PC-3 (cell line): ENCODE measurements at regions not wholly inside any gene's neighbourhood (a gene's known extent, or its start where the extent isn't known, plus 50 kb on each side); places are given as distances from the start of the nearest gene placed in this dataset.

Experiments
- ATAC-seq: fragments of 200-7000 bp; cut with Tn5 transposase; 2 replicates; pipeline ENCODE4 v1.9.1; 2020; ENCODE audit warnings: mild to moderate bottlenecking, moderate library complexity
- BruUV-seq: library from RNA; stranded (reverse); fragments of 400-500 nt; replicated peaks from 2 replicates; lab custom pipeline; 2021; lab: Mats Ljungman, UMichigan
- CTCF ChIA-PET: fragments of 300-600 bp; sonication (Branson Sonifier 250); formaldehyde crosslinking; loops from one replicate; lab custom pipeline; 2022; ENCODE audit warnings: antibody characterized with exemption; lab: Charles Lee
- POLR2A ChIA-PET: fragments of 300-600 bp; sonication (Branson Sonifier 250); formaldehyde crosslinking; loops from one replicate; lab custom pipeline; 2022; ENCODE audit warnings: antibody characterized with exemption; ENCODE audit not compliant: unreplicated experiment; lab: Charles Lee
- DNase-seq: peaks from one replicate; pipeline ENCODE4 v3.0.0-alpha.2; 2015
- H2AFZ ChIP-seq: fragments of 300-600 bp; sonication (generic); 2 replicates; pipeline ENCODE4 v1.6.0; 2016; ENCODE audit warnings: antibody characterized with exemption, low read length
- H3F3A ChIP-seq: fragments of 300-600 bp; sonication (generic); one replicate; pipeline ENCODE4 v1.6.0; 2017; ENCODE audit warnings: antibody characterized with exemption, low read length, control low read depth, mild to moderate bottlenecking; ENCODE audit not compliant: unreplicated experiment
- H3K27ac ChIP-seq: fragments of 300-600 bp; sonication (generic); 2 replicates; pipeline ENCODE4 v1.5.1; 2016; ENCODE audit warnings: mild to moderate bottlenecking, low read length
- H3K27me3 ChIP-seq: fragments of 300-600 bp; sonication (generic); 2 replicates; pipeline ENCODE4 v1.6.1; 2016; ENCODE audit warnings: low read length, mixed read lengths
- H3K36me3 ChIP-seq: fragments of 300-600 bp; sonication (generic); 2 replicates; pipeline ENCODE4 v1.6.1; 2016; ENCODE audit warnings: low read depth, mixed run types, low read length, mixed read lengths
- H3K4me1 ChIP-seq: fragments of 300-600 bp; sonication (generic); 2 replicates; pipeline ENCODE4 v1.5.1; 2016; ENCODE audit warnings: low read length; ENCODE audit not compliant: insufficient read depth
- H3K4me2 ChIP-seq: fragments of 300-600 bp; sonication (generic); 2 replicates; pipeline ENCODE4 v1.6.0; 2016; ENCODE audit warnings: low read length
- H3K4me3 ChIP-seq: fragments of 300-600 bp; sonication (generic); 2 replicates; pipeline ENCODE4 v1.5.1; 2016; ENCODE audit warnings: mild to moderate bottlenecking, low read length, mixed read lengths
- H3K79me2 ChIP-seq: fragments of 300-600 bp; sonication (generic); 2 replicates; pipeline ENCODE4 v1.6.1; 2017; ENCODE audit warnings: low read length, mixed read lengths
- H3K9ac ChIP-seq: fragments of 300-600 bp; sonication (generic); 2 replicates; pipeline ENCODE4 v1.6.0; 2016; ENCODE audit warnings: mild to moderate bottlenecking, low read length
- H3K9me2 ChIP-seq: fragments of 300-600 bp; sonication (generic); replicated peaks from 2 replicates; pipeline ENCODE4 v1.6.1; 2016; ENCODE audit warnings: mixed run types, low read length, mixed read lengths
- H3K9me3 ChIP-seq: fragments of 300-600 bp; sonication (generic); 2 replicates; pipeline ENCODE4 v1.6.1; 2016; ENCODE audit warnings: low read length, mixed read lengths
- H4K20me1 ChIP-seq: fragments of 300-600 bp; sonication (generic); 2 replicates; pipeline ENCODE4 v1.6.1; 2016; ENCODE audit warnings: low read length, mixed read lengths
- CTCF ChIP-seq: fragments of 300-600 bp; sonication (generic); conservative IDR thresholded peaks from 2 replicates; pipeline ENCODE4 v1.5.1; 2017; ENCODE audit warnings: antibody characterized with exemption, low read depth, mild to moderate bottlenecking, low read length
- EZH2 ChIP-seq: fragments of 300-600 bp; sonication (generic); IDR thresholded peaks from one replicate; pipeline ENCODE4 v1.6.1; 2017; ENCODE audit warnings: antibody characterized with exemption, mild to moderate bottlenecking, low read length; ENCODE audit not compliant: unreplicated experiment
- EZH2phosphoT487 ChIP-seq: fragments of 300-600 bp; sonication (generic); IDR thresholded peaks from 2 replicates; pipeline ENCODE4 v1.6.1; 2018; ENCODE audit warnings: mild to moderate bottlenecking, antibody characterized with exemption, low read length, borderline replicate concordance
- intact Hi-C: fragments of 100-400 bp; cut with micrococcal nuclease; formaldehyde crosslinking; loops from 2 replicates; pipeline ENCODE4 v1.9.0; 2023

- no peaks in the 10 kb centered on the region for H3K4me1 ChIP-seq
- ChIA-PET CTCF (no interaction called here), POLR2A (no interaction called here)
- H3K27ac ChIP-seq = no peak overlapping the region
- intact Hi-C loops = no loop called here
- no peak overlapping the region for H3K4me2 ChIP-seq
- H2AFZ ChIP-seq = no peak overlapping the region
- DNase-seq (no peak), ATAC-seq (no peak)
- no peaks in the 10 kb centered on the region for H3K9me2 ChIP-seq
- BruUV-seq = no TSS peak
- no peak overlapping the region for H3K4me3 ChIP-seq
- H3K9me3 ChIP-seq = no peaks in the 10 kb centered on the region
- H3K36me3 ChIP-seq = no peaks in the 10 kb centered on the region
- TF ChIP-seq EZH2phosphoT487 (no peak), CTCF (no peak), EZH2 (no peak)
- no peaks in the 10 kb centered on the region for H3F3A ChIP-seq
- H3K79me2 ChIP-seq = no peaks in the 10 kb centered on the region
- H4K20me1 ChIP-seq = no peaks in the 10 kb centered on the region
- no peak overlapping the region for H3K9ac ChIP-seq
- no peaks in the 10 kb centered on the region for H3K27me3 ChIP-seq
Observed at GRCh38 chr7:46999866-47000265, 582.0 kb downstream of the TNS3 start.

GRCh38 chr7:46996972-46997371, 584.9 kb downstream of the TNS3 start:
- Histone ChIP-seq H4K20me1 (no peaks in the 10 kb centered on the region), H3K4me3 (no peak overlapping the region), H3K27me3 (no peaks in the 10 kb centered on the region), H3K4me2 (no peak overlapping the region), H3K4me1 (no peaks in the 10 kb centered on the region), H3K36me3 (no peaks in the 10 kb centered on the region), H3F3A (no peaks in the 10 kb centered on the region), H3K27ac (no peak overlapping the region), H2AFZ (no peak overlapping the region), H3K9me3 (no peaks in the 10 kb centered on the region), H3K79me2 (no peaks in the 10 kb centered on the region), H3K9ac (no peak overlapping the region), H3K9me2 (no peaks in the 10 kb centered on the region)
- ATAC-seq (no peak), DNase-seq (no peak)
- BruUV-seq = no TSS peak
- TF ChIP-seq EZH2 (no peak), EZH2phosphoT487 (no peak), CTCF (no peak)
- ChIA-PET POLR2A (interaction anchor here (0.6 kb wide), 1 partner anchor 73 kb away, joined by 4 read pairs; no protein-coding TSS in a partner anchor), CTCF (no interaction called here)
- intact Hi-C loops = no loop called here

- intact Hi-C loops = no loop called here
- no peaks in the 10 kb centered on the region for H3K27me3 ChIP-seq
- H3K27ac ChIP-seq = no peak overlapping the region
- no peak for ATAC-seq
- no peaks in the 10 kb centered on the region for H3K9me2 ChIP-seq
- BruUV-seq = no TSS peak
- no peaks in the 10 kb centered on the region for H3K79me2 ChIP-seq
- H3K36me3 ChIP-seq = no peaks in the 10 kb centered on the region
- H2AFZ ChIP-seq = no peak overlapping the region
- ChIA-PET POLR2A (no interaction called here), CTCF (no interaction called here)
- H3F3A ChIP-seq = no peaks in the 10 kb centered on the region
- no peaks in the 10 kb centered on the region for H3K4me1 ChIP-seq
- no peak overlapping the region for H3K4me3 ChIP-seq
- no peak overlapping the region for H3K4me2 ChIP-seq
- H3K9me3 ChIP-seq = no peaks in the 10 kb centered on the region
- no peak overlapping the region for H3K9ac ChIP-seq
- no peaks in the 10 kb centered on the region for H4K20me1 ChIP-seq
- TF ChIP-seq EZH2 = no peak
- no peak for TF ChIP-seq CTCF
- no peak for TF ChIP-seq EZH2phosphoT487
- DNase-seq = no peak
Observed at GRCh38 chr7:46993396-46993795, 588.5 kb downstream of the TNS3 start.
